Spleen (tissue), 11 donors: ENCODE measurements at regions not wholly inside any gene's neighbourhood (a gene's known extent, or its start where the extent isn't known, plus 50 kb on each side); places are given as distances from the start of the nearest gene placed in this dataset.

Source experiments
- DNase-seq: peaks from one replicate; pipeline ENCODE4 v3.0.0-alpha.2; 2020
- H3K27ac ChIP-seq, 8 donors: fragments of 200-600 bp; sonication (generic) in 7 of 8; 1 replicate in 4 of 8; 2 replicates in 4 of 8; pipeline versions ENCODE4 v1.5.0 to v1.8.0; 2016 to 2021; ENCODE audit warnings: inconsistent platforms in 4 of 8, mild to moderate bottlenecking in 4 of 8, moderate library complexity in 1 of 8
- H3K27me3 ChIP-seq, 7 donors: fragments of 200-600 bp; sonication (generic) in 6 of 7; replicated peaks in 1 of 7; 1 replicate in 4 of 7; 2 replicates in 3 of 7; pipeline versions ENCODE4 v1.5.0 to v1.8.0; 2016 to 2021; ENCODE audit warnings: inconsistent platforms in 3 of 7, mild to moderate bottlenecking in 1 of 7
- H3K36me3 ChIP-seq, 6 donors: fragments of 200-600 bp; sonication (generic) in 5 of 6; 1 replicate in 4 of 6; 2 replicates in 2 of 6; pipeline versions ENCODE4 v1.5.0 to v1.8.0; 2016 to 2021; ENCODE audit warnings: inconsistent platforms in 2 of 6
- H3K4me1 ChIP-seq, 6 donors: fragments of 200-600 bp; sonication (generic) in 5 of 6; 1 replicate in 3 of 6; 2 replicates in 3 of 6; pipeline versions ENCODE4 v1.5.0 to v1.8.0; 2016 to 2021; ENCODE audit warnings: inconsistent platforms in 3 of 6
- H3K4me3 ChIP-seq, 8 donors: fragments of 200-600 bp; sonication (generic) in 7 of 8; 1 replicate in 4 of 8; 2 replicates in 4 of 8; pipeline versions ENCODE4 v1.5.0 to v1.8.0; 2016 to 2021; ENCODE audit warnings: inconsistent platforms in 4 of 8, mild to moderate bottlenecking in 4 of 8, moderate library complexity in 2 of 8
- H3K9me3 ChIP-seq, 8 donors: fragments of 200-600 bp; sonication (generic) in 7 of 8; 1 replicate in 4 of 8; 2 replicates in 4 of 8; pipeline versions ENCODE4 v1.5.0 to v1.8.0; 2016 to 2021; ENCODE audit warnings: inconsistent platforms in 4 of 8
- CTCF ChIP-seq, 11 experiments: fragments of 200-600 bp in 7 of 11; fragments of 450-650 bp in 4 of 11; sonication (generic) in 4 of 11; IDR thresholded peaks in 8 of 11; conservative IDR thresholded peaks in 3 of 11; 1 replicate in 7 of 11; 2 replicates in 4 of 11; pipeline versions ENCODE4 v1.4.0 to v1.8.0; 2016 to 2021; ENCODE audit warnings: antibody characterized with exemption in 11 of 11, inconsistent platforms in 4 of 11, mild to moderate bottlenecking in 1 of 11
- POLR2A ChIP-seq, 3 donors: fragments of 450-650 bp; IDR thresholded peaks; one replicate each; pipeline ENCODE4 v1.5.1; 2017; ENCODE audit warnings: antibody characterized with exemption in 3 of 3, mild to moderate bottlenecking in 1 of 3
- POLR2AphosphoS5 ChIP-seq, 3 donors: sonication (generic); formaldehyde crosslinking; IDR thresholded peaks; one replicate each; pipeline ENCODE4 v1.5.1; 2017; ENCODE audit warnings: antibody characterized with exemption in 3 of 3
- WGBS, 5 donors: extraction: QIAGEN DNeasy Blood & Tissue Kit in 3 of 5; methylation state at CpG; one replicate each; pipeline versions ENCODE4 v1.1.5 to v1.1.7; 2013 to 2018; 5-methylcytosine and 5-hydroxymethylcytosine counted together
- intact Hi-C: fragments of 100-400 bp; cut with DNase I; formaldehyde crosslinking; loops from one replicate; pipeline ENCODE4 v1.15.0; 2023; ENCODE audit warnings: low total_unique reads
- donor health status: healthy with polysubstance abuse.
- donor health status: DM: no; HTN: no; CAD: no; lungs with moderate emphysema.
- donor health status: DM: no; HTN: no; CAD: no.
- donor health status: Bipolar disorder and iron deficiency.
- donor health status: healthy.
- donor health status: DM: no; HTN: no; CAD: no.
- donor health status: DM: yes; HTN: yes; CAD: no.

GRCh38 chr18:70459251-70459650 is 170.4 kb downstream of the SOCS6 start:
- H3K4me3 ChIP-seq = no peak overlapping the region
- no peak overlapping the region for H3K27ac ChIP-seq
- H3K36me3 ChIP-seq = no peaks in the 10 kb centered on the region
- WGBS, 5 donors = 76 to 84% (median 80%) methylated on average over 4 of the region's 4 CpGs
- no peaks in the 10 kb centered on the region for H3K9me3 ChIP-seq
- peaks cover 0 to 2% (median 1%) of the 10 kb centered on the region in 6 donors for H3K4me1 ChIP-seq
- intact Hi-C loops = no loop called here
- peaks cover 0 to 44% (median 6%) of the 10 kb centered on the region in 7 donors for H3K27me3 ChIP-seq
- DNase-seq = no peak
- no peak for TF ChIP-seq CTCF (IDR thresholded peaks at IDR 0.05 in 8 of 11, conservative IDR thresholded peaks at IDR 0.05 in 3 of 11)
- TF ChIP-seq POLR2AphosphoS5 (IDR thresholded peaks at IDR 0.05) = no peak
- TF ChIP-seq POLR2A (IDR thresholded peaks at IDR 0.05) = no peak

- intact Hi-C loops = no loop called here
- Histone ChIP-seq H3K4me3 (no peak overlapping the region), H3K4me1 (no peaks in the 10 kb centered on the region), H3K9me3 (no peaks in the 10 kb centered on the region), H3K27me3 (peaks cover 0 to 30% (median 6%) of the 10 kb centered on the region in 7 donors), H3K27ac (no peak overlapping the region), H3K36me3 (no peaks in the 10 kb centered on the region)
- DNase-seq = no peak
- 87 to 93% (median 91%) methylated on average over 3 of the region's 3 CpGs for WGBS, 5 donors
- TF ChIP-seq CTCF (IDR thresholded peaks at IDR 0.05 in 8 of 11, conservative IDR thresholded peaks at IDR 0.05 in 3 of 11) (no peak), POLR2AphosphoS5 (IDR thresholded peaks at IDR 0.05) (no peak)
These were observed 168.9 kb downstream of the SOCS6 start for GRCh38 chr18:70457788-70458187.

- H3K4me3 ChIP-seq = no peak overlapping the region
- WGBS, 5 donors = 48 to 59% (median 56%) methylated on average over 2 to 3 of the region's 3 CpGs
- H3K9me3 ChIP-seq = no peaks in the 10 kb centered on the region
- no peaks in the 10 kb centered on the region for H3K4me1 ChIP-seq
- no peak for TF ChIP-seq POLR2AphosphoS5 (IDR thresholded peaks at IDR 0.05)
- TF ChIP-seq CTCF (IDR thresholded peaks at IDR 0.05 in 8 of 11, conservative IDR thresholded peaks at IDR 0.05 in 3 of 11) = no peak
- no peaks in the 10 kb centered on the region for H3K36me3 ChIP-seq
- peaks cover 0 to 30% (median 6%) of the 10 kb centered on the region in 7 donors for H3K27me3 ChIP-seq
- no peak overlapping the region for H3K27ac ChIP-seq
- intact Hi-C loops = no loop called here
- no peak for DNase-seq
These were observed 168.4 kb downstream of the SOCS6 start for GRCh38 chr18:70457223-70457622.

- H3K9me3 ChIP-seq = no peaks in the 10 kb centered on the region
- TF ChIP-seq POLR2A (IDR thresholded peaks at IDR 0.05) (no peak), POLR2AphosphoS5 (IDR thresholded peaks at IDR 0.05) (no peak), CTCF (IDR thresholded peaks at IDR 0.05 in 8 of 11, conservative IDR thresholded peaks at IDR 0.05 in 3 of 11) (no peak)
- 67 to 94% (median 83%) methylated on average over 6 of the region's 6 CpGs for WGBS, 5 donors
- no peaks in the 10 kb centered on the region for H3K36me3 ChIP-seq
- peaks cover 0 to 23% (median under 1%) of the 10 kb centered on the region in 7 donors for H3K27me3 ChIP-seq
- DNase-seq = no peak
- no peaks in the 10 kb centered on the region for H3K4me1 ChIP-seq
- H3K4me3 ChIP-seq = no peak overlapping the region
- no peak overlapping the region for H3K27ac ChIP-seq
- intact Hi-C loops = no loop called here
These were observed 167.5 kb downstream of the SOCS6 start for GRCh38 chr18:70456376-70456775.
